HL-60 (cell line): ENCODE measurements at regions not wholly inside any gene's neighbourhood (a gene's known extent, or its start where the extent isn't known, plus 50 kb on each side); places are given as distances from the start of the nearest gene placed in this dataset.

Source experiments
- DNase-seq, 2 experiments: peaks; one replicate each; pipeline ENCODE4 v3.0.0-alpha.2; 2010 to 2020; ENCODE audit warnings: low read depth in 1 of 2, low spot score in 1 of 2
- H3K27ac ChIP-seq: fragments of 250-450 bp; sonication (Bioruptor Pico); replicated peaks from 2 replicates; pipeline ENCODE4 v1.5.1; 2020; ENCODE audit warnings: mild to moderate bottlenecking, moderate library complexity
- H3K27me3 ChIP-seq: fragments of 250-450 bp; sonication (Bioruptor Pico); 2 replicates; pipeline ENCODE4 v1.5.1; 2021; ENCODE audit warnings: mild to moderate bottlenecking, moderate library complexity; ENCODE audit not compliant: insufficient read depth, poor library complexity, severe bottlenecking
- H3K4me3 ChIP-seq: replicated peaks from 2 replicates; pipeline ENCODE4 v1.5.1; 2011; ENCODE audit warnings: mild to moderate bottlenecking, control low read depth, low read length; ENCODE audit not compliant: insufficient read depth
- CTCF ChIP-seq: IDR thresholded peaks from one replicate; pipeline ENCODE4 v1.5.1; 2011; ENCODE audit warnings: low read length, control low read depth, inconsistent platforms; ENCODE audit not compliant: insufficient read depth
- GABPA ChIP-seq: IDR thresholded peaks from 2 replicates; pipeline ENCODE4 v1.6.1; 2012; ENCODE audit warnings: low read depth
- POLR2AphosphoS5 ChIP-seq: IDR thresholded peaks from 2 replicates; pipeline ENCODE4 v1.6.1; 2012; ENCODE audit warnings: low read depth
- SPI1 ChIP-seq: IDR thresholded peaks from 2 replicates; pipeline ENCODE4 v1.6.1; 2012; ENCODE audit warnings: low read depth, mild to moderate bottlenecking, borderline replicate concordance
- TF ChIP-seq, protein P1 (sequence below): IDR thresholded peaks from 2 replicates; pipeline ENCODE4 v1.6.1; 2012; ENCODE audit warnings: low read depth; ENCODE audit not compliant: insufficient replicate concordance

GRCh38 chr4:159855731-159856130 lies 752.9 kb downstream of the RAPGEF2 start:
- H3K27ac ChIP-seq = no peak overlapping the region
- no peak overlapping the region for H3K4me3 ChIP-seq
- no peak for TF ChIP-seq GABPA
- no peak for TF ChIP-seq SPI1
- TF ChIP-seq, protein P1, sequence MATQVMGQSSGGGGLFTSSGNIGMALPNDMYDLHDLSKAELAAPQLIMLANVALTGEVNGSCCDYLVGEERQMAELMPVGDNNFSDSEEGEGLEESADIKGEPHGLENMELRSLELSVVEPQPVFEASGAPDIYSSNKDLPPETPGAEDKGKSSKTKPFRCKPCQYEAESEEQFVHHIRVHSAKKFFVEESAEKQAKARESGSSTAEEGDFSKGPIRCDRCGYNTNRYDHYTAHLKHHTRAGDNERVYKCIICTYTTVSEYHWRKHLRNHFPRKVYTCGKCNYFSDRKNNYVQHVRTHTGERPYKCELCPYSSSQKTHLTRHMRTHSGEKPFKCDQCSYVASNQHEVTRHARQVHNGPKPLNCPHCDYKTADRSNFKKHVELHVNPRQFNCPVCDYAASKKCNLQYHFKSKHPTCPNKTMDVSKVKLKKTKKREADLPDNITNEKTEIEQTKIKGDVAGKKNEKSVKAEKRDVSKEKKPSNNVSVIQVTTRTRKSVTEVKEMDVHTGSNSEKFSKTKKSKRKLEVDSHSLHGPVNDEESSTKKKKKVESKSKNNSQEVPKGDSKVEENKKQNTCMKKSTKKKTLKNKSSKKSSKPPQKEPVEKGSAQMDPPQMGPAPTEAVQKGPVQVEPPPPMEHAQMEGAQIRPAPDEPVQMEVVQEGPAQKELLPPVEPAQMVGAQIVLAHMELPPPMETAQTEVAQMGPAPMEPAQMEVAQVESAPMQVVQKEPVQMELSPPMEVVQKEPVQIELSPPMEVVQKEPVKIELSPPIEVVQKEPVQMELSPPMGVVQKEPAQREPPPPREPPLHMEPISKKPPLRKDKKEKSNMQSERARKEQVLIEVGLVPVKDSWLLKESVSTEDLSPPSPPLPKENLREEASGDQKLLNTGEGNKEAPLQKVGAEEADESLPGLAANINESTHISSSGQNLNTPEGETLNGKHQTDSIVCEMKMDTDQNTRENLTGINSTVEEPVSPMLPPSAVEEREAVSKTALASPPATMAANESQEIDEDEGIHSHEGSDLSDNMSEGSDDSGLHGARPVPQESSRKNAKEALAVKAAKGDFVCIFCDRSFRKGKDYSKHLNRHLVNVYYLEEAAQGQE = no peak
- no peak for TF ChIP-seq CTCF
- TF ChIP-seq POLR2AphosphoS5 = no peak
- DNase-seq = no peak
- no peaks in the 10 kb centered on the region for H3K27me3 ChIP-seq

GRCh38 chr4:159856451-159856850 lies 753.6 kb downstream of the RAPGEF2 start:
- Histone ChIP-seq H3K27me3 (no peaks in the 10 kb centered on the region), H3K4me3 (no peak overlapping the region), H3K27ac (no peak overlapping the region)
- TF ChIP-seq POLR2AphosphoS5 = no peak
- TF ChIP-seq, protein P1 = no peak
- TF ChIP-seq SPI1 = no peak
- DNase-seq = no peak

- no peak for DNase-seq
- H3K27me3 ChIP-seq = no peaks in the 10 kb centered on the region
- H3K4me3 ChIP-seq = no peak overlapping the region
- no peak overlapping the region for H3K27ac ChIP-seq
- TF ChIP-seq, protein P1 = no peak
- TF ChIP-seq POLR2AphosphoS5 = no peak
- TF ChIP-seq SPI1 = no peak
- no peak for TF ChIP-seq GABPA
- TF ChIP-seq CTCF = no peak
Measured at GRCh38 chr4:159859656-159860148, 756.8 kb downstream of the RAPGEF2 start.

DNA sequence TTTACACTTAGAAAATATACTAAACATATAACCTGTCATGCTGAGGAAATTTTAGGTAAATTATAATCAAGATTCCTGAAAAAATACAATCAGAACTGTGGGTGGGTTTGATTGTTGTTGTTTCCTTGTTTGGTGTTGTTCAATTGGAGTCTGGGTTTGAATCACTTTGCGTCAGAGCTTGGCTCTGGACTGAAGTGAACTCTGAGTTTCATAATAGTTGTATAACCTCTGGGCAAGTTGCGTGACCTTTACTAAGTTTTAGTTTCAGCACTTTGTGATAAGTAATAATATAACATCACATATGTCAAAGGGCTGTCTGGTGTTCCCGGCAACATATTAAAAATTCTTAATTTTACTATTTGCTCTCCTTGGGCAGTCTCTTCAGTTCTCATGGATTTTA lies 758.1 kb downstream of the RAPGEF2 start:
- Histone ChIP-seq H3K27me3 (no peaks in the 10 kb centered on the region), H3K4me3 (no peak overlapping the region), H3K27ac (no peak overlapping the region)
- no peak for DNase-seq
- TF ChIP-seq CTCF (no peak), SPI1 (no peak), GABPA (no peak), POLR2AphosphoS5 (no peak)
- TF ChIP-seq, protein P1 = no peak
